ENCODE measurements at regions not wholly inside any gene's neighbourhood (a gene's known extent, or its start where the extent isn't known, plus 50 kb on each side); places are given as distances from the start of the nearest gene placed in this dataset.

- DNase-seq (ENCODE audit: low read depth): no peak
Observed at GRCh38 chr3:137204409-137204808, 246.6 kb downstream of the IL20RB start.

- no peak for DNase-seq (ENCODE audit: low read depth)
Observed at GRCh38 chr3:137205394-137206045, 247.7 kb downstream of the IL20RB start.

- DNase-seq (ENCODE audit: low read depth): no peak
Observed at GRCh38 chr3:137207616-137208015, 249.8 kb downstream of the IL20RB start.

GRCh38 chr3:137217733-137218132, 259.9 kb downstream of the IL20RB start:
- DNase-seq (ENCODE audit: low read depth): no peak

- no peak for DNase-seq (ENCODE audit: low read depth)
Observed at GRCh38 chr3:137219801-137220445, 262.1 kb downstream of the IL20RB start.

- DNase-seq (ENCODE audit: low read depth): no peak
Observed at GRCh38 chr3:137222736-137223225, 265.0 kb downstream of the IL20RB start.

- no peak for DNase-seq (ENCODE audit: low read depth)
Observed at GRCh38 chr3:137224464-137224863, 266.7 kb downstream of the IL20RB start.

- DNase-seq (ENCODE audit: low read depth): no peak
Observed at GRCh38 chr3:137242836-137243400, 285.1 kb downstream of the IL20RB start.

GRCh38 chr3:137246491-137246890, 288.7 kb downstream of the IL20RB start:
- no peak for DNase-seq (ENCODE audit: low read depth)

GRCh38 chr3:137249311-137249940, 291.6 kb downstream of the IL20RB start:
- no peak for DNase-seq (ENCODE audit: low read depth)

- DNase-seq (ENCODE audit: low read depth): no peak
Observed at GRCh38 chr3:137259089-137259488, 301.3 kb downstream of the IL20RB start.

- DNase-seq (ENCODE audit: low read depth): no peak
Observed at GRCh38 chr3:137259701-137260100, 301.9 kb downstream of the IL20RB start.

- no peak for DNase-seq (ENCODE audit: low read depth)
Observed at GRCh38 chr3:137264071-137264820, 306.5 kb downstream of the IL20RB start.

GRCh38 chr3:137264843-137265330, 307.1 kb downstream of the IL20RB start:
- DNase-seq (ENCODE audit: low read depth): no peak

- no peak for DNase-seq (ENCODE audit: low read depth)
Observed at GRCh38 chr3:137282871-137283270, 325.1 kb downstream of the IL20RB start.

- no peak for DNase-seq (ENCODE audit: low read depth)
Observed at GRCh38 chr3:137285924-137286323, 328.1 kb downstream of the IL20RB start.

- no peak for DNase-seq (ENCODE audit: low read depth)
Observed at GRCh38 chr3:137293086-137293485, 335.3 kb downstream of the IL20RB start.

- DNase-seq (ENCODE audit: low read depth): no peak
Observed at GRCh38 chr3:137294139-137294538, 336.4 kb downstream of the IL20RB start.

GRCh38 chr3:137294839-137295238, 337.1 kb downstream of the IL20RB start:
- DNase-seq (ENCODE audit: low read depth): no peak

GRCh38 chr3:137295336-137295735, 337.6 kb downstream of the IL20RB start:
- DNase-seq (ENCODE audit: low read depth): no peak

- no peak for DNase-seq (ENCODE audit: low read depth)
Observed at GRCh38 chr3:137296116-137296515, 338.3 kb downstream of the IL20RB start.

- no peak for DNase-seq (ENCODE audit: low read depth)
Observed at GRCh38 chr3:137297770-137298169, 340.0 kb downstream of the IL20RB start.

Measured in M059J (cell line).